ENCODE measurements at regions not wholly inside any gene's neighbourhood (a gene's known extent, or its start where the extent isn't known, plus 50 kb on each side); places are given as distances from the start of the nearest gene placed in this dataset.

DNA sequence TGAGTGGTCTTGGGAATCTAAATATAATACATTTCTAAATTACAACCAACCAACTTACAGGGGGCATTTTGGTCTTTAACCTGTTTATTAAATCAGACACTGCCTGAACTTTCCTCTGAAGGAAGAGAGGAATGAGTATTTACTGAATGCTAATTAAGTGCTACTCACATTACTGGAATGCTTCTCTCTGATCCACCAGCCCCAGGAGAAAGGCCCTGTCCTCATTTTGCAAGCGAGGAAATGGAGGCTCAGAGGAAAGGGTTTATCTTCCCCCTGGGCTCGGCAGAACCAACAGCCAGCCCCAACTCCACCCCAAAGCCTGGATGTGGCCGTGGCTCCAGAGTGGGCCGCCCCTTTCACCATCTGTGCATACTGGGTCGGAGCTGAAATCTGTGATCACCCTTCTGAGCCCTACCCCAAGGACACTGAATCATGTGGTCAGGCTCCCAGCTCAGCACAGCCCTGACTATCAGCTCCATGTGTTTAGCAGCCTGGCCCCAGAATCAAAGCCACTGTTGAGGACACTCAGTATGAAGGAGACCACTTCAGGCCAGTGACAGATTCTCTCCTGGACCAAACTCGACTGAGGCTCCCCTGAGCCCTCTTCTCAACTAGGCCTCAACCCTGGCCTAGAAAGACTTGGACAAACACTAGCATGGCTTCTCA lies 56.7 kb upstream of the ENPP6 start:
- Histone ChIP-seq H3K9me2 (replicated peaks; ENCODE audit: insufficient read depth, low read length) (no peaks in the 10 kb centered on the region), H3K9ac (ENCODE audit: low read length) (no peak overlapping the region), H2AFZ (ENCODE audit: low read length) (no peak overlapping the region), H3K27ac (ENCODE audit: low read length) (no peak overlapping the region), H3K4me3 (ENCODE audit: low read length) (no peak overlapping the region), H3K9me3 (ENCODE audit: low read length) (no peaks in the 10 kb centered on the region), H3K4me2 (ENCODE audit: low read depth, low read length, poor library complexity, severe bottlenecking) (no peak overlapping the region), H3K36me3 (ENCODE audit: insufficient read depth, low read length) (no peaks in the 10 kb centered on the region), H4K20me1 (ENCODE audit: insufficient read depth, low read depth, low read length) (no peaks in the 10 kb centered on the region), H3K27me3 (ENCODE audit: low read length) (no peaks in the 10 kb centered on the region), H3K79me2 (ENCODE audit: low read length) (no peaks in the 10 kb centered on the region), H3K4me1 (ENCODE audit: low read length) (peaks cover 3% of the 10 kb centered on the region)
- DNase-seq: no peak

GRCh38 chr4:184273166-184274147 lies 55.8 kb upstream of the ENPP6 start:
- Histone ChIP-seq H3K4me3 (ENCODE audit: low read length) (no peak overlapping the region), H3K27ac (ENCODE audit: low read length) (no peak overlapping the region), H3K27me3 (ENCODE audit: low read length) (no peaks in the 10 kb centered on the region), H3K4me2 (ENCODE audit: low read depth, low read length, poor library complexity, severe bottlenecking) (no peak overlapping the region), H2AFZ (ENCODE audit: low read length) (no peak overlapping the region), H3K9ac (ENCODE audit: low read length) (no peak overlapping the region), H3K79me2 (ENCODE audit: low read length) (no peaks in the 10 kb centered on the region), H3K4me1 (ENCODE audit: low read length) (peaks cover 13% of the 10 kb centered on the region), H3K9me2 (replicated peaks; ENCODE audit: insufficient read depth, low read length) (no peaks in the 10 kb centered on the region), H4K20me1 (ENCODE audit: insufficient read depth, low read depth, low read length) (no peaks in the 10 kb centered on the region), H3K36me3 (ENCODE audit: insufficient read depth, low read length) (no peaks in the 10 kb centered on the region), H3K9me3 (ENCODE audit: low read length) (no peaks in the 10 kb centered on the region)
- DNase-seq: no peak

DNA sequence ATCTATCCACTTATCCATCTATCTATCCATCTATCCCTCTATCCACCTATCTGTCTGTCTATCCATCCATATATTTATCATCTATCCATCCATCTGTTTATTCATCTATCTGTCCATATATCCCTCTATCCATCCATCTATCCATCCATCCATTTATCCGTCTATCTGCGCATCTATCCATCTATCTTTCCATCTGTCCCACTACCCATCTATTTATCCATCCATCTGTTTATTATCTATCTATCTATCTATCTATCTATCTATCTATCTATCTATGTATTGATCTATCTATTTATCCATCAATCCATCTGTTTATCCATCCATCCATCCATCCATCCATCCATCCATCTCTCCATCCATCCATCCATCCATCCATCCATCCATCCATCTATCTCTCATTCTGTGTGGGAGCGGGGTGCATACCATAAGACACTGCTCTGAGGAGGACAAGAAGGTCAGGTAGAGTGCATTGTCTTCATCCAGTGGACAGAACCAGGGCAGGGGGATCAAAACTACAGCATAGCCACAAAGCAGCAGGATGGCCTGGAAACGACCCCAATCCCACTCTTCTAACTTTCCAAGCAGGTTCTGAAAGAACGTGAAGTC lies 53.2 kb upstream of the ENPP6 start:
- DNase-seq: no peak
- Histone ChIP-seq H3K36me3 (ENCODE audit: insufficient read depth, low read length) (no peaks in the 10 kb centered on the region), H3K9ac (ENCODE audit: low read length) (no peak overlapping the region), H3K4me2 (ENCODE audit: low read depth, low read length, poor library complexity, severe bottlenecking) (no peak overlapping the region), H3K9me2 (replicated peaks; ENCODE audit: insufficient read depth, low read length) (no peaks in the 10 kb centered on the region), H3K4me1 (ENCODE audit: low read length) (peaks cover 37% of the 10 kb centered on the region), H2AFZ (ENCODE audit: low read length) (no peak overlapping the region), H4K20me1 (ENCODE audit: insufficient read depth, low read depth, low read length) (no peaks in the 10 kb centered on the region), H3K9me3 (ENCODE audit: low read length) (no peaks in the 10 kb centered on the region), H3K4me3 (ENCODE audit: low read length) (no peak overlapping the region), H3K27me3 (ENCODE audit: low read length) (no peaks in the 10 kb centered on the region), H3K27ac (ENCODE audit: low read length) (no peak overlapping the region), H3K79me2 (ENCODE audit: low read length) (no peaks in the 10 kb centered on the region)

DNA sequence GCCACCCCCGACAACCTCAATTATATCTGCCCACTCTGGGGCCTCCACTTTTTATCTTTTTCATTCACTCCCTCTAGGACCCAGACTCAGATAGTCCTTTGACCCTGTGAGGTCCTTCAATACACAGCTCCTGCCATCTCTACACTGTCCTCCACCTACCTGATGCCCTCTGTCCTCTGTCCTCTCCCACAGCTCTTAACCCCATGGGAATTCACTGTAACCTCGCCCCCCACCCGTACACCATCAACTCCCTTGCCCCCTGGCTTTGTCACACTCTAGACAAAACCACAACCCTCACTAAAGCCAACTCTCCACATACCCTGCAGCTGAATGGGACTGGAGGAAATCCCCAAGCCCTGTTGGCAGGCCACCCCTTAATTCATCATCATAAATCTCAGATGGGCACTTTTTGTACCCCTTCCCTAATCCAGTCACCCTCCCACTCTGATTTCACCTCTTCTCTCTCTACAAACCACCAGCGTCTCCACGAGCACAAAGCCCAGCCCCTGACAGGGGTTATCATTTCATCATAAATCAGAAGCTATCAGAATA lies 52.3 kb upstream of the ENPP6 start:
- Histone ChIP-seq H3K27me3 (ENCODE audit: low read length) (no peaks in the 10 kb centered on the region), H3K79me2 (ENCODE audit: low read length) (no peaks in the 10 kb centered on the region), H3K4me1 (ENCODE audit: low read length) (peaks cover 47% of the 10 kb centered on the region), H3K4me3 (ENCODE audit: low read length) (no peak overlapping the region), H3K9ac (ENCODE audit: low read length) (no peak overlapping the region), H2AFZ (ENCODE audit: low read length) (no peak overlapping the region), H3K36me3 (ENCODE audit: insufficient read depth, low read length) (no peaks in the 10 kb centered on the region), H3K9me2 (replicated peaks; ENCODE audit: insufficient read depth, low read length) (no peaks in the 10 kb centered on the region), H4K20me1 (ENCODE audit: insufficient read depth, low read depth, low read length) (no peaks in the 10 kb centered on the region), H3K4me2 (ENCODE audit: low read depth, low read length, poor library complexity, severe bottlenecking) (no peak overlapping the region), H3K9me3 (ENCODE audit: low read length) (no peaks in the 10 kb centered on the region), H3K27ac (ENCODE audit: low read length) (no peak overlapping the region)
- no peak for DNase-seq

DNA sequence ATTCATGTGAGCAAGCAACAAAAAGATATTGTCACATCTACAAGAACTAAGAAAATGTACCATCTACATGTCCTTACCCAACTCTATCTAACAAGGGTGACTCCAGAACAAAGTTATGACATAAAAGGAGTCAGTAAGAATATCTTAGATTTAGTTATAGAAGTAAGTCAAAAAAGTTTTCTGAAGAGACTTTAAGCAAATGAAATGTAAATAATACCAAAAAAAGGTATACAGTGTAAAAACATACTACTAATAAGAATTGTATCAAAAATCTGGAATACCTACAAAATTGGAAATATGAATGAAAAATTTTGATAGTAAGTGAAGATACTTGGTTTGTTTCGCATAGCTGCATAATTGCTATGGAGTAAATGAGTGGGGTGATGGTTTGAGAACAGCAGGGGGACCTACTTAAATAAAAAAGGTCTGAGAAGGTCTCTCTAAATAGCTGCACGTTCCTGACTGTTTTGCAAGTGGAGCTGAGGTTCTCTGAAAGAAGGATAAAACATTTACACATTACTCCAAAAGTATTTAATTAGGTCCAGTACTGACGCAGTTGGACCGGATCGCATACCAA lies 51.0 kb upstream of the ENPP6 start:
- peak overlapping the region; percentile 63 for H2AFZ ChIP-seq (ENCODE audit: low read length)
- no peaks in the 10 kb centered on the region for H3K79me2 ChIP-seq (ENCODE audit: low read length)
- H3K9me3 ChIP-seq (ENCODE audit: low read length): no peaks in the 10 kb centered on the region
- peaks cover 56% of the 10 kb centered on the region for H3K4me1 ChIP-seq (ENCODE audit: low read length)
- peak; percentile 57 for DNase-seq
- peak overlapping the region; percentile 79 for H3K4me2 ChIP-seq (ENCODE audit: low read depth, low read length, poor library complexity, severe bottlenecking)
- no peaks in the 10 kb centered on the region for H3K27me3 ChIP-seq (ENCODE audit: low read length)
- no peaks in the 10 kb centered on the region for H3K9me2 ChIP-seq (replicated peaks; ENCODE audit: insufficient read depth, low read length)
- H3K27ac ChIP-seq (ENCODE audit: low read length): peak overlapping the region; percentile 96
- no peaks in the 10 kb centered on the region for H4K20me1 ChIP-seq (ENCODE audit: insufficient read depth, low read depth, low read length)
- peak overlapping the region; percentile 72 for H3K9ac ChIP-seq (ENCODE audit: low read length)
- peak overlapping the region; percentile 64 for H3K4me3 ChIP-seq (ENCODE audit: low read length)
- no peaks in the 10 kb centered on the region for H3K36me3 ChIP-seq (ENCODE audit: insufficient read depth, low read length)

GRCh38 chr4:184267673-184268583 lies 50.3 kb upstream of the ENPP6 start:
- peaks cover 57% of the 10 kb centered on the region for H3K4me1 ChIP-seq (ENCODE audit: low read length)
- peak; percentile 91 for DNase-seq

More at GRCh38 chr4:184267673-184268583, 50.3 kb upstream of the ENPP6 start:
- H3K79me2 ChIP-seq (ENCODE audit: low read length): no peaks in the 10 kb centered on the region
- H2AFZ ChIP-seq (ENCODE audit: low read length): peak overlapping the region; percentile 34; the same call in 1 of the 2 replicates
- H3K9me3 ChIP-seq (ENCODE audit: low read length): no peaks in the 10 kb centered on the region
- H3K36me3 ChIP-seq (ENCODE audit: insufficient read depth, low read length): no peaks in the 10 kb centered on the region
- no peaks in the 10 kb centered on the region for H4K20me1 ChIP-seq (ENCODE audit: insufficient read depth, low read depth, low read length)
- peak overlapping the region; percentile 79 for H3K4me2 ChIP-seq (ENCODE audit: low read depth, low read length, poor library complexity, severe bottlenecking)
- H3K9me2 ChIP-seq (replicated peaks; ENCODE audit: insufficient read depth, low read length): no peaks in the 10 kb centered on the region
- H3K4me3 ChIP-seq (ENCODE audit: low read length): peak overlapping the region; percentile 64
- H3K27ac ChIP-seq (ENCODE audit: low read length): peak overlapping the region; percentile 96
- H3K9ac ChIP-seq (ENCODE audit: low read length): peak overlapping the region; percentile 72
- no peaks in the 10 kb centered on the region for H3K27me3 ChIP-seq (ENCODE audit: low read length)

Data from Karpas-422 (cell line).